ENCODE measurements at regions not wholly inside any gene's neighbourhood (a gene's known extent, or its start where the extent isn't known, plus 50 kb on each side); places are given as distances from the start of the nearest gene placed in this dataset.
A peak's percentile ranks its signal among the peaks of the same experiment; 100 is the strongest.

GRCh38 chr3:148601766-148602685 lies 95.7 kb upstream of the AGTR1 start:
- intact Hi-C loops (cut with DNase I) = no loop called here
- Histone ChIP-seq H3K4me3 (no peak overlapping the region), H3K9me3 (no peaks in the 10 kb centered on the region), H3K36me3 (no peaks in the 10 kb centered on the region), H3K4me1 (peaks cover 0 to 29% of the 10 kb centered on the region in 2 donors), H3K27me3 (no peaks in the 10 kb centered on the region), H3K27ac (peak overlapping the region in 1 of 2 donors; percentile 18)
- no peak for TF ChIP-seq CTCF (IDR thresholded peaks at IDR 0.05)
- no peak for DNase-seq (ENCODE audit: low spot score in 2 of 2)

- Histone ChIP-seq H3K27me3 (no peaks in the 10 kb centered on the region), H3K36me3 (no peaks in the 10 kb centered on the region), H3K4me1 (peaks cover 0 to 29% of the 10 kb centered on the region in 2 donors), H3K4me3 (no peak overlapping the region), H3K27ac (no peak overlapping the region), H3K9me3 (no peaks in the 10 kb centered on the region)
- TF ChIP-seq CTCF (IDR thresholded peaks at IDR 0.05) = no peak
- DNase-seq (ENCODE audit: low spot score in 2 of 2) = no peak
- intact Hi-C loops (cut with DNase I) = no loop called here
Measured at GRCh38 chr3:148604270-148605085, 93.2 kb upstream of the AGTR1 start.

- TF ChIP-seq CTCF (IDR thresholded peaks at IDR 0.05) = no peak
- no peak overlapping the region for H3K27ac ChIP-seq
- H3K36me3 ChIP-seq = no peaks in the 10 kb centered on the region
- H3K4me1 ChIP-seq = peaks cover 0 to 29% of the 10 kb centered on the region in 2 donors
- H3K27me3 ChIP-seq = no peaks in the 10 kb centered on the region
- intact Hi-C loops (cut with DNase I) = no loop called here
- H3K9me3 ChIP-seq = no peaks in the 10 kb centered on the region
- no peak for DNase-seq (ENCODE audit: low spot score in 2 of 2)
- H3K4me3 ChIP-seq = no peak overlapping the region
Measured at GRCh38 chr3:148605521-148605920, 92.2 kb upstream of the AGTR1 start.

- intact Hi-C loops (cut with DNase I) = no loop called here
- no peaks in the 10 kb centered on the region for H3K36me3 ChIP-seq
- TF ChIP-seq CTCF (IDR thresholded peaks at IDR 0.05) = no peak
- H3K9me3 ChIP-seq = no peaks in the 10 kb centered on the region
- no peak overlapping the region for H3K27ac ChIP-seq
- H3K4me3 ChIP-seq = no peak overlapping the region
- H3K4me1 ChIP-seq = peaks cover 0 to 28% of the 10 kb centered on the region in 2 donors
- DNase-seq (ENCODE audit: low spot score in 2 of 2) = no peak
- H3K27me3 ChIP-seq = no peaks in the 10 kb centered on the region
Measured at GRCh38 chr3:148606979-148607378, 90.7 kb upstream of the AGTR1 start.

GRCh38 chr3:148607491-148607890 lies 90.2 kb upstream of the AGTR1 start:
- no peak for TF ChIP-seq CTCF (IDR thresholded peaks at IDR 0.05)
- Histone ChIP-seq H3K27me3 (no peaks in the 10 kb centered on the region), H3K4me3 (no peak overlapping the region), H3K27ac (no peak overlapping the region), H3K4me1 (peaks cover 0 to 25% of the 10 kb centered on the region in 2 donors), H3K9me3 (no peaks in the 10 kb centered on the region), H3K36me3 (no peaks in the 10 kb centered on the region)
- intact Hi-C loops (cut with DNase I) = no loop called here
- no peak for DNase-seq (ENCODE audit: low spot score in 2 of 2)

Data from ascending aorta (tissue), 2 donors.